SU-DHL-6 (cell line): ENCODE measurements at regions not wholly inside any gene's neighbourhood (a gene's known extent, or its start where the extent isn't known, plus 50 kb on each side); places are given as distances from the start of the nearest gene placed in this dataset.

ENCODE experiments used
- H2AFZ ChIP-seq: fragments of 200-600 bp; sonication (generic); 2 replicates; pipeline ENCODE4 v1.6.1; 2014; ENCODE audit warnings: low read depth, mild to moderate bottlenecking, moderate library complexity, mixed read lengths, antibody characterized with exemption, low read length; ENCODE audit not compliant: severe bottlenecking
- H3F3A ChIP-seq: fragments of 200-600 bp; shearing (Covaris generic); 2 replicates; pipeline ENCODE4 v1.6.0; 2016; ENCODE audit warnings: antibody characterized with exemption, mild to moderate bottlenecking; ENCODE audit not compliant: insufficient read depth
- H3K27ac ChIP-seq: fragments of 200-600 bp; sonication (generic); 2 replicates; pipeline ENCODE4 v1.5.1; 2016; ENCODE audit warnings: low read depth, mild to moderate bottlenecking, low read length, moderate library complexity, mixed read lengths
- H3K27me3 ChIP-seq: fragments of 200-600 bp; sonication (generic), shearing (Covaris generic); 2 replicates; pipeline ENCODE4 v1.6.0; 2014; ENCODE audit warnings: mild to moderate bottlenecking, low read length
- H3K36me3 ChIP-seq: fragments of 200-600 bp; sonication (generic); 2 replicates; pipeline ENCODE4 v1.6.1; 2014; ENCODE audit warnings: mild to moderate bottlenecking, low read length, mixed read lengths
- H3K4me2 ChIP-seq: fragments of 300-600, 200-600 bp; shearing (Covaris generic), sonication (generic); 2 replicates; pipeline ENCODE4 v1.6.0; 2014; ENCODE audit warnings: low read length, low read depth, mild to moderate bottlenecking; ENCODE audit not compliant: poor library complexity, severe bottlenecking
- H3K4me3 ChIP-seq: fragments of 200-600 bp; sonication (generic); 2 replicates; pipeline ENCODE4 v1.5.1; 2014; ENCODE audit warnings: antibody characterized with exemption, low read length, mild to moderate bottlenecking, mixed read lengths; ENCODE audit not compliant: insufficient read depth, poor library complexity, severe bottlenecking
- H3K79me2 ChIP-seq: fragments of 200-600 bp; sonication (generic); 2 replicates; pipeline ENCODE4 v1.6.1; 2014; ENCODE audit warnings: mild to moderate bottlenecking, low read length, moderate library complexity; ENCODE audit not compliant: insufficient read depth
- H3K9ac ChIP-seq: fragments of 200-600 bp; sonication (generic); 2 replicates; pipeline ENCODE4 v1.7.0; 2014; ENCODE audit warnings: mild to moderate bottlenecking, low read length
- H3K9me2 ChIP-seq: fragments of 200-600 bp; sonication (generic); replicated peaks from 2 replicates; pipeline ENCODE4 v1.6.1; 2014; ENCODE audit warnings: low read length; ENCODE audit not compliant: insufficient read depth
- H3K9me3 ChIP-seq: fragments of 200-600 bp; sonication (generic); 2 replicates; pipeline ENCODE4 v1.6.1; 2014; ENCODE audit warnings: low read length, mixed read lengths; ENCODE audit not compliant: insufficient read depth
- H4K20me1 ChIP-seq: fragments of 200-600 bp; sonication (generic); 2 replicates; pipeline ENCODE4 v1.6.1; 2014; ENCODE audit warnings: low read depth, mild to moderate bottlenecking, antibody characterized with exemption, low read length, moderate library complexity, mixed read lengths
- EZH2phosphoT487 ChIP-seq: fragments of 200-600 bp; sonication (generic), shearing (Covaris generic); conservative IDR thresholded peaks from 2 replicates; pipeline ENCODE4 v1.6.1; 2018; ENCODE audit warnings: mild to moderate bottlenecking, antibody characterized with exemption, low read length, moderate library complexity, mixed read lengths
- TF ChIP-seq, protein P1 (sequence below): fragments of 200-600 bp; sonication (generic); IDR thresholded peaks from one replicate; pipeline ENCODE4 v1.5.1; 2017; ENCODE audit warnings: antibody characterized with exemption, mild to moderate bottlenecking, low read length, moderate library complexity; ENCODE audit not compliant: insufficient read depth, poor library complexity, severe bottlenecking

DNA sequence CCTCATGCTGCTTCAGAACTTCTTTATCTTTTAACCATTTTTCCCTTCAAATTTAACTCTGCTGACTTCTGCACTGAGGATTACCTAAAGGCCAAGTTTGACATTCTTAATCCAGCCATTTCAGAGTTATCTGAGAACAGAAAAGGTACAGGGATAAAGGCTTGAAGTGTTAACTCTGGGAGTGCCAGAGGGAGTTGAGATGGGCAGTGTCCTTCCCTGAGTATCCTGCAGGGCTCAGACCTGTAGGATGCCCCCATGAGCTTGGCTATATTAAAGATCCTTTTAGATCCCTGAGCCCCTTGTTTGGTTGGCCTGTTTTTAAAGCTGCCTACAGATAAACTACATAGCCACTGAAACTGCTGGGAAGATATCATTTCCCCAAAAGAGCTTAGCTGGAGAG, 268.4 kb upstream of the KIRREL3 start:
- H3F3A ChIP-seq: no peaks in the 10 kb centered on the region
- H3K4me2 ChIP-seq: no peak overlapping the region
- H3K27ac ChIP-seq: no peak overlapping the region
- no peaks in the 10 kb centered on the region for H4K20me1 ChIP-seq
- no peak overlapping the region for H2AFZ ChIP-seq
- H3K9ac ChIP-seq: no peak overlapping the region
- no peak overlapping the region for H3K4me3 ChIP-seq
- H3K27me3 ChIP-seq: no peaks in the 10 kb centered on the region
- TF ChIP-seq EZH2phosphoT487: no peak
- TF ChIP-seq, protein P1, sequence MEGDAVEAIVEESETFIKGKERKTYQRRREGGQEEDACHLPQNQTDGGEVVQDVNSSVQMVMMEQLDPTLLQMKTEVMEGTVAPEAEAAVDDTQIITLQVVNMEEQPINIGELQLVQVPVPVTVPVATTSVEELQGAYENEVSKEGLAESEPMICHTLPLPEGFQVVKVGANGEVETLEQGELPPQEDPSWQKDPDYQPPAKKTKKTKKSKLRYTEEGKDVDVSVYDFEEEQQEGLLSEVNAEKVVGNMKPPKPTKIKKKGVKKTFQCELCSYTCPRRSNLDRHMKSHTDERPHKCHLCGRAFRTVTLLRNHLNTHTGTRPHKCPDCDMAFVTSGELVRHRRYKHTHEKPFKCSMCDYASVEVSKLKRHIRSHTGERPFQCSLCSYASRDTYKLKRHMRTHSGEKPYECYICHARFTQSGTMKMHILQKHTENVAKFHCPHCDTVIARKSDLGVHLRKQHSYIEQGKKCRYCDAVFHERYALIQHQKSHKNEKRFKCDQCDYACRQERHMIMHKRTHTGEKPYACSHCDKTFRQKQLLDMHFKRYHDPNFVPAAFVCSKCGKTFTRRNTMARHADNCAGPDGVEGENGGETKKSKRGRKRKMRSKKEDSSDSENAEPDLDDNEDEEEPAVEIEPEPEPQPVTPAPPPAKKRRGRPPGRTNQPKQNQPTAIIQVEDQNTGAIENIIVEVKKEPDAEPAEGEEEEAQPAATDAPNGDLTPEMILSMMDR: no peak
- H3K9me3 ChIP-seq: no peaks in the 10 kb centered on the region
- H3K9me2 ChIP-seq: no peaks in the 10 kb centered on the region
- no peaks in the 10 kb centered on the region for H3K79me2 ChIP-seq
- H3K36me3 ChIP-seq: no peaks in the 10 kb centered on the region

DNA sequence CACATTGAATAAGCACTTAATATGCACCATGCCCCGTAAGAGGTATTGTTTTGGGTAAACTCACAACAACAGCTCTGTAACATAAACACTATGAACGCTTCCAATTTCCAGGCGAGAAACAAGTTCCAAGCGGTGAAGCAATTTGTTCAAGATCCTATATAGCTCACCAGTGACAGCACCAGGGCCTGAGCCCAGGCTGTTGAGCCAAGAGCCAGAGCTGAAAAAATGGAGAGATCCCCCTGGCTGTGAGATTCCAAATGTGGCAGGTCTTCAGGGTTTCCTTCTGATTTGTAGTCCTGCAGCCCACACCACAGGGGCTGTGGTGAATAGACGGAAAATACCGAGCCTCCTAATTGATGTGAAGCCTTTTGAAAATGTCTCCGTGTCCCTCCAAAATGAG, 268.0 kb upstream of the KIRREL3 start:
- no peaks in the 10 kb centered on the region for H3K36me3 ChIP-seq

DNA sequence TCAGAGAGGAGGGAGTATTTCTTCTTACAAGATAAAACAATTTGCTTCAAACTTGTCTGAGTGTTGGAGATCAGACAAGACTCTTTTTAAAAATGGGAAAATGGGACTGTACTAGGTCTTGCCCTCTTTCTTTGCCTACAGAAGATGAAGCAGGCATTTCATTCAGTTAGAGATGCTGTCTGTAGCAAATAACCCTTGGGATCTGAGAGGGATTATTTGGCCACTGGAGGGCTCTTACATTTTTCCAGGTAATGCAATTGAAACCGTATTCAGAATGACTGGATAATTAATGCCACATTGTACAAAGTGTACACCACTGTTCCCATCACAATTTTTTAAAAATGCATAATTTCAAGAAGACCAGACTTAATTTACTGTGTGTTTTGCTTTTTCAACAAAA, 258.5 kb upstream of the KIRREL3 start:
- H3K4me3 ChIP-seq: no peak overlapping the region
- H3K9me2 ChIP-seq: no peaks in the 10 kb centered on the region
- no peaks in the 10 kb centered on the region for H3K79me2 ChIP-seq
- no peaks in the 10 kb centered on the region for H3K27me3 ChIP-seq
- no peak overlapping the region for H2AFZ ChIP-seq
- H3K4me2 ChIP-seq: no peak overlapping the region
- H3K9ac ChIP-seq: no peak overlapping the region
- no peaks in the 10 kb centered on the region for H3K36me3 ChIP-seq
- TF ChIP-seq, protein P1: no peak
- TF ChIP-seq EZH2phosphoT487: no peak
- H4K20me1 ChIP-seq: no peaks in the 10 kb centered on the region
- no peaks in the 10 kb centered on the region for H3F3A ChIP-seq
- no peak overlapping the region for H3K27ac ChIP-seq
- H3K9me3 ChIP-seq: no peaks in the 10 kb centered on the region

More for the DNA sequence above, 268.0 kb upstream of the KIRREL3 start:
- no peaks in the 10 kb centered on the region for H4K20me1 ChIP-seq
- no peak overlapping the region for H3K9ac ChIP-seq
- H2AFZ ChIP-seq: no peak overlapping the region
- H3K9me3 ChIP-seq: no peaks in the 10 kb centered on the region
- no peak overlapping the region for H3K4me2 ChIP-seq
- H3K79me2 ChIP-seq: no peaks in the 10 kb centered on the region
- H3K27ac ChIP-seq: no peak overlapping the region
- no peaks in the 10 kb centered on the region for H3K9me2 ChIP-seq
- no peaks in the 10 kb centered on the region for H3F3A ChIP-seq
- TF ChIP-seq, protein P1: no peak
- no peak for TF ChIP-seq EZH2phosphoT487
- no peak overlapping the region for H3K4me3 ChIP-seq
- no peaks in the 10 kb centered on the region for H3K27me3 ChIP-seq
